ENCODE measurements at regions not wholly inside any gene's neighbourhood (a gene's known extent, or its start where the extent isn't known, plus 50 kb on each side); places are given as distances from the start of the nearest gene placed in this dataset.

- no peak overlapping the region for H3K27ac ChIP-seq (ENCODE audit: insufficient read depth, low read depth, low read length)
- H3K27me3 ChIP-seq (ENCODE audit: control insufficient read depth in 2 of 2, insufficient read depth in 2 of 2, low read length in 2 of 2) = no peaks in the 10 kb centered on the region
- no peaks in the 10 kb centered on the region for H3K36me3 ChIP-seq (ENCODE audit: control insufficient read depth in 2 of 2, extremely low read depth in 1 of 2, insufficient read depth in 2 of 2, low read length in 2 of 2)
- H3K9ac ChIP-seq (replicated peaks; ENCODE audit: extremely low read depth, insufficient read depth, low read length) = no peak overlapping the region
- intact Hi-C loops (cut with micrococcal nuclease) = no loop called here
- TF ChIP-seq FOS (IDR thresholded peaks at IDR 0.05; ENCODE audit: borderline replicate concordance, insufficient read depth, low read length) (no peak), MYC (IDR thresholded peaks at IDR 0.05; ENCODE audit: low read depth, low read length) (no peak), GATA2 (IDR thresholded peaks at IDR 0.05; ENCODE audit: insufficient read depth, insufficient read length, low read depth, low read length) (no peak), CTCF (IDR thresholded peaks at IDR 0.05; ENCODE audit: extremely low read depth in 1 of 2, insufficient read depth in 1 of 2, low read depth in 1 of 2, low read length in 2 of 2) (no peak), MAX (IDR thresholded peaks at IDR 0.05; ENCODE audit: insufficient read depth, insufficient read length) (no peak), JUN (IDR thresholded peaks at IDR 0.05; ENCODE audit: borderline replicate concordance, insufficient read depth, insufficient read length, low read depth) (no peak), POLR2AphosphoS5 (IDR thresholded peaks at IDR 0.05; ENCODE audit: insufficient read depth, low read depth, low read length) (no peak), EZH2 (IDR thresholded peaks at IDR 0.05; ENCODE audit: borderline replicate concordance, low read depth, low read length, severe bottlenecking) (no peak), POLR2A (IDR thresholded peaks at IDR 0.05; ENCODE audit: low read depth, low read length) (no peak)
- H3K4me3 ChIP-seq (replicated peaks in 1 of 3; ENCODE audit: insufficient read depth in 1 of 3, low read depth in 1 of 3, low read length in 3 of 3) = no peak overlapping the region
- H4K20me1 ChIP-seq (replicated peaks; ENCODE audit: control insufficient read depth, extremely low read depth, insufficient read depth, low read length) = no peaks in the 10 kb centered on the region
- H2AFZ ChIP-seq (ENCODE audit: low read depth, low read length) = no peak overlapping the region
- CTCF ChIA-PET = interaction anchor here (1.0 kb wide), 1 partner anchor 26 kb away, joined by 3 read pairs; no protein-coding TSS in a partner anchor
- POLR2A ChIA-PET = no interaction called here
- DNase-seq (ENCODE audit: low read depth, low spot score) (no peak), FAIRE-seq (no peak)
- dilution Hi-C loops (cut with MboI; ENCODE audit: extremely low pct_ligation_motif_present, low sequenced_read_pairs) = no loop called here
- H3K9me1 ChIP-seq (replicated peaks; ENCODE audit: control insufficient read depth, extremely low read depth, insufficient read depth, low read length) = no peaks in the 10 kb centered on the region
- H3K4me1 ChIP-seq (ENCODE audit: control insufficient read depth, extremely low read depth, insufficient read depth, low read length) = no peaks in the 10 kb centered on the region
- BruUV-seq (replicated peaks) = no TSS peak
- no peaks in the 10 kb centered on the region for H3K9me3 ChIP-seq (replicated peaks; ENCODE audit: control insufficient read depth, insufficient read depth, low read length)
- no peak overlapping the region for H3K4me2 ChIP-seq (ENCODE audit: insufficient read depth, low read length)
- H3K79me2 ChIP-seq (ENCODE audit: control insufficient read depth, insufficient read depth, low read length) = no peaks in the 10 kb centered on the region
Observed at GRCh38 chr2:138115666-138116065, 151.4 kb downstream of the HNMT start.

Measured in endothelial cell of umbilical vein (primary cell).